SK-N-MC (cell line): ENCODE measurements at regions not wholly inside any gene's neighbourhood (a gene's known extent, or its start where the extent isn't known, plus 50 kb on each side); places are given as distances from the start of the nearest gene placed in this dataset.

Experiments used
- EZH2 ChIP-seq: fragments of 200-600 bp; sonication (generic); IDR thresholded peaks from one replicate; pipeline ENCODE4 v1.6.1; 2017; ENCODE audit warnings: antibody characterized with exemption
- FOXP2 ChIP-seq: optimal IDR thresholded peaks from 2 replicates; pipeline ENCODE3; 2011; ENCODE audit warnings: mild to moderate bottlenecking, moderate library complexity; ENCODE audit not compliant: insufficient read depth; ENCODE audit errors: extremely low read length, control extremely low read depth

- no peak for TF ChIP-seq EZH2
- TF ChIP-seq FOXP2 = no peak
Measured at GRCh38 chr18:61651880-61652268, 240.9 kb downstream of the RNF152 start.
